ENCODE measurements at regions not wholly inside any gene's neighbourhood (a gene's known extent, or its start where the extent isn't known, plus 50 kb on each side); places are given as distances from the start of the nearest gene placed in this dataset.

DNA sequence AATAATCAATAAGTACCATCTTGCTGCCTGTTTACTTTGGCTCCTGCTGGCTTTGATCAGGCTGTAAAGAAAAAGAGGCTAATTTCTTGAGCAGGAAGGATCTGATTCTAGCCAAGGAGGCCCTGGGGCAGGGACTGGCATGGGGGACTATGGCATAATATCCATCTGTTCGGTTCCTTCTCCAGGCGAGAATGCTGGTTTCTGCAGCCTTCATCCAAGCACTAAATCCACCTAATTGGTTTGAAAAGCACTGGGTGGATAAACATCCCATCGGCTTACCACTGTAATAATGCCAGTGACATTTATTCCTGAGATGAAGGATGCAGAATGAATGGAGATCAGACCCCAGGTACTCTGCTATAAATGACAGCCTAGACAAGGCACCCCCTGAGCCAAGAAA lies 180.0 kb upstream of the ASIC2 start:
- no peak overlapping the region for H3K4me3 Mint-ChIP-seq
- H3K27ac Mint-ChIP-seq = no peak overlapping the region
- ATAC-seq (ENCODE audit: low read depth) (no peak), DNase-seq (ENCODE audit: low spot score in 2 of 2) (no peak)
- peaks cover 1% of the 10 kb centered on the region for H3K9me3 Mint-ChIP-seq
- peaks cover 2% of the 10 kb centered on the region for H3K27me3 Mint-ChIP-seq
- H3K36me3 Mint-ChIP-seq = no peaks in the 10 kb centered on the region
- H3K4me1 Mint-ChIP-seq = no peaks in the 10 kb centered on the region

DNA sequence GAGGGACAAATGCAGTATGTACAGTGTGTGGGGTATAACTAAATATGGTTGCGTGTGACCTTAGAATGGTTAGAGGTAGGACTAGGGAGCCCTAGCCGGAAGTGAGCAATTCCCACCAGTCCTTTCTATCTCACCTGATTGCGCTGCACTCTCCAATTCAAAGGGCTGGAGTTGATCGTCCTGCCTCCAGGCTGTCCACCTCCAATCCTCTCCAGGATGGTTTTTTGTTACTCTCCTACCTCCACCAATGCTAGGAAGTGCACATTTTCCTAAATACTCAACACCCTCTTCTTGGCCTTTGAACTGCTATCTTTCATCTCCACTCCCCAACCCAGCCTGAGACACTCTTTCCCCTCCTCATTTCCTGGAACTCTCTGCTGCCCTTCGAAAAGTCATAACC lies 181.7 kb upstream of the ASIC2 start:
- H3K27me3 Mint-ChIP-seq = peaks cover 2% of the 10 kb centered on the region
- DNase-seq (ENCODE audit: low spot score in 2 of 2) (no peak), ATAC-seq (ENCODE audit: low read depth) (no peak)
- H3K4me3 Mint-ChIP-seq = no peak overlapping the region
- no peaks in the 10 kb centered on the region for H3K4me1 Mint-ChIP-seq
- no peaks in the 10 kb centered on the region for H3K36me3 Mint-ChIP-seq
- no peak overlapping the region for H3K27ac Mint-ChIP-seq
- peaks cover 1% of the 10 kb centered on the region for H3K9me3 Mint-ChIP-seq

DNA sequence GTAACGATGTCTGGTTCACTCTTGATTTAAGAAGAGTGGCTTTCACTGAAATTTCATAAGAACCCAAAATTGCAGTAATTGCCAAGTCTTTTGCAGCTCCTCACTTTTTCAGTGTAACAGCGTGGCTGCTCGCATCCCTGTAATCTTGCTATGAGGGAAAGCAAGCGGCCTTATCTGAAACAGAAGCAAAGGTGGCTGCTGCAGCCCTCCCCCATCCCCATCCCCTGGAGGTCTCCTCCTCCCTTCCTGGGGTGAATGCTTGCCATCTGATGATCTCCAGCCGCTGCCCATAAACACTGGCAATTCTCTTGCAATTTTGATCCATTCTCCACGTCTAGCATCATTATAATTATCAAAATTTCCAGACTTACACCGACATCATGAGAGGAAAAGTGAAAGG lies 182.5 kb upstream of the ASIC2 start:
- Mint-ChIP-seq H3K9me3 (peaks cover 1% of the 10 kb centered on the region), H3K27me3 (peaks cover 2% of the 10 kb centered on the region), H3K4me1 (no peaks in the 10 kb centered on the region), H3K27ac (no peak overlapping the region), H3K36me3 (no peaks in the 10 kb centered on the region), H3K4me3 (no peak overlapping the region)
- no peak for ATAC-seq (ENCODE audit: low read depth)
- no peak for DNase-seq (ENCODE audit: low spot score in 2 of 2)

DNA sequence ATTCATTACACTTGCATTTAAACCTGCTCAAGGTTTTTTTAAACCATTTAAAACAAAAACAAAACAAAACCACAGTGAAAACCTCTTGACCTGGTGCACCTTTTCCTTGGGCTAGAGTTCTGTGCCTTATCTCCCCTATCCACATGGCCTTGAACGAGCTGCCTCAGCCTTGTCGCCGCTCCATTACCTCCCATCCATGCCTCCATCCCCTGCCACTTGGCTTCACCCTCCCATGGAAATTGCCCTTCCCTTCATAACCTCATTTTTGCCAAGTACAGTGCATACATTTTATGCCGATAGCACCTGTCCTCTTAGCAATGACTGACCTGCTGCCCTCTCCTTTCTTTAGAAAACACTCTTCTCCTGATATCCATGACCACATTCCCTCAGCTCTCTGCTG lies 188.6 kb upstream of the ASIC2 start:
- H3K36me3 Mint-ChIP-seq = no peaks in the 10 kb centered on the region
- no peak for ATAC-seq (ENCODE audit: low read depth)
- H3K4me1 Mint-ChIP-seq = no peaks in the 10 kb centered on the region
- no peaks in the 10 kb centered on the region for H3K9me3 Mint-ChIP-seq
- no peak overlapping the region for H3K4me3 Mint-ChIP-seq
- no peak for DNase-seq (ENCODE audit: low spot score in 2 of 2)
- H3K27ac Mint-ChIP-seq = no peak overlapping the region
- H3K27me3 Mint-ChIP-seq = no peaks in the 10 kb centered on the region

DNA sequence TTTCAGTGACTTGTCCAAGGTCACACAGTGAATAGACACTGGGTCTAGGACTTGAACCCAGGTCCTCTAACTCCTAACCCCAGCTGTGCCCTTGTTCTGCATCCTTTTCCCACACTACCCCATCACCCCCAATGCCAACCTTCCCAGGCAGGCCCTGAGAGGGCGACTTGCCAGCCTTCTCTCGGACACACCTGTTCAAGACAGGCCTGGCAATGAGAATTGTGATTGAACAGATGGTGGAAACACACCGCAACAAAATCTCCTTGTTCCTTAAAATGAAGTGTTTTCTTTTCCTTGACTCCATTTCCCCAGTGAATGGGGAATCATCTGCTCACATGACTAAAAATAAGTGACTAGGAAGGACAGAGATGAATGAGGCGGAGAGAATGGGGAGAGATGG lies 189.5 kb upstream of the ASIC2 start:
- DNase-seq (ENCODE audit: low spot score in 2 of 2) (no peak), ATAC-seq (ENCODE audit: low read depth) (no peak)
- Mint-ChIP-seq H3K27ac (no peak overlapping the region), H3K4me3 (no peak overlapping the region), H3K9me3 (no peaks in the 10 kb centered on the region), H3K36me3 (no peaks in the 10 kb centered on the region), H3K27me3 (no peaks in the 10 kb centered on the region), H3K4me1 (no peaks in the 10 kb centered on the region)

DNA sequence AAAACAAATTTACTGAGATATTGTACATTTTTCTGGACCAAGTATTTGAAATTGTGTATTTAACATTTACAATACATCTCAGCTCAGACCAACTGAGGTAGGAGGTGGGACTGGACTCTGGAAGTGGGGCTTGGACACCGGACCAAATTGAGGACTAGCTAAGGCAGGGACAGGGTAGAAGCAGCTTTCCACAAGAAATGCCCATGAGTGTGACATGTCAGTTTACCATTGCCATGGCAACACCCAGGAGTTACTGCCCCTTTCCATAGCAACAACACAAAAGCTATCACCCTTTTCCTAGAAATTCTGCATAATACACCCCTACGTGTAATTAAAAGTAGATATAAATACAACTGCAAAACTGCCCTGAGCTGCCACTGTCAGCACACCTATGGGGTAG lies 191.5 kb upstream of the ASIC2 start:
- no peaks in the 10 kb centered on the region for H3K36me3 Mint-ChIP-seq
- DNase-seq (ENCODE audit: low spot score in 2 of 2) = no peak
- no peaks in the 10 kb centered on the region for H3K9me3 Mint-ChIP-seq
- H3K4me3 Mint-ChIP-seq = no peak overlapping the region
- no peak for ATAC-seq (ENCODE audit: low read depth)
- no peaks in the 10 kb centered on the region for H3K4me1 Mint-ChIP-seq
- H3K27ac Mint-ChIP-seq = no peak overlapping the region
- H3K27me3 Mint-ChIP-seq = peaks cover 3% of the 10 kb centered on the region

DNA sequence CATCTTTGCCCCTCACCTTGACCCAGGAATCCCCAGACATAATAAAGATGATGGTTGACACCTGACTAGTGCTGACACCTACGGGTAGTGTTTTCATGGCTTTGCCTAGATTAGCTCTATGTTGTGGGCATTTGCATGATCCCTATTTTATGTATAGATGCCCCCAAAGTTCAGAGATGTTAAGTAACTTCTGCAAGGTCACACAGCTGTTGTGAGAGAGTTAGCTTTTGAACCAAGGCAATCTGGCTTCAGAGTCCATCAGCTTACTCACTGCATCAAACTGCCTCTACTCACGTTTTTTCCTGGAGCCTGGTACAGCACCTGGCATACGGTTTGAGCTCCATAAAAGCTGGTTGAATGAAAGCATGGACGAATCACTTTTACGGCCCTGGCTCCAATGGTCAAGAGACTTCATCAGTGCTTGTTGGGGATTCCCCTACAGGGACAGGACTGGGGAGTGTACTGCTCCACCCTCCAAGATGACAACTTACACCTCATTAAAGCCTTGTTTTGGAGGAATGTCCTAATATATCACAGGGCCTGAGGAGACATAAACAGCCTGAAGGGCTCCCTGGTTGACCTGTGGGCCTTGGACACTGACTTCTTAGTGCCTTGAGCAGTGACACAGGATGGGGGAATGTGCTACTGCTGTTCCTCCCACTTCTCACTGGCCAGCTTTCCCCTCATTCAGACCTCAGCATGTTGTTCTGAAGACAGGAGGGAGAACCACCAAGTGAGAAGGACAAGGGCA lies 193.2 kb upstream of the ASIC2 start:
- DNase-seq (ENCODE audit: low spot score in 2 of 2) (no peak), ATAC-seq (ENCODE audit: low read depth) (no peak)
- Mint-ChIP-seq H3K27me3 (peaks cover 5% of the 10 kb centered on the region), H3K36me3 (no peaks in the 10 kb centered on the region), H3K4me3 (no peak overlapping the region), H3K27ac (no peak overlapping the region), H3K4me1 (no peaks in the 10 kb centered on the region), H3K9me3 (peaks cover 1% of the 10 kb centered on the region)

DNA sequence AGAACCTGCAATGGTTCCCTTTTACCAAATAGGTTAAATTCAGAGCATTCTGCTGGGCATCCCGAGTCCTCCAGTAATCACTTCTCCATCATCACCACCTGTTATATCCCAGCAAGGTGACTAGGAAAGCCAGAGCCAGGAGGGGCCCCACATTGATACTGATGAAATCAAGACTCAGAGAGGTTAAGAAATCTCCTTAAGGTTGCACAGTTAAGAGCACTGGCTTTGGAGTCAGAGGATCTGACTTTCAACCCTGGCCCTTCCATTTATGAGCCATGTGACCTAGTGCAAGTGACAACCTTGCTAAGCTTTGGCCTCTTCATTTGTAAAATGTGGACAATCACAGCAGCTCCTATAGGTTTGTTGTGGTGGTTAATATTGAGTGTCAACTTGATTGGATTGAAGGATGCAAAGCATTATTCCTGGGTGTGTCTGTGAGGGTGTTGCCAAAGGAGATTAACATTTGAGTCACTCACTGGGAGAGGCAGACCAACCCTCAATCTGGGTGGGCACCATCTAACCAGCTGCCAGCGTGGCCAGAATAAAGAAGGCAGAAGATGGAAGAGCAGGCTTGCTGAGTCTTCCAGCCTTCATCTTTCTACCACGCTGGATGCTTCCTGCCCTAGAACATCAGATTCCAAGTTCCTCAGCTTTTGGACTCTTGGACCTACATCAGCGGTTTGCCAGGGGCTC lies 194.2 kb upstream of the ASIC2 start:
- no peaks in the 10 kb centered on the region for H3K4me1 Mint-ChIP-seq
- peaks cover 1% of the 10 kb centered on the region for H3K9me3 Mint-ChIP-seq
- H3K36me3 Mint-ChIP-seq = no peaks in the 10 kb centered on the region
- DNase-seq (ENCODE audit: low spot score in 2 of 2) (no peak), ATAC-seq (ENCODE audit: low read depth) (no peak)
- H3K4me3 Mint-ChIP-seq = no peak overlapping the region
- H3K27me3 Mint-ChIP-seq = peaks cover 5% of the 10 kb centered on the region
- H3K27ac Mint-ChIP-seq = no peak overlapping the region

DNA sequence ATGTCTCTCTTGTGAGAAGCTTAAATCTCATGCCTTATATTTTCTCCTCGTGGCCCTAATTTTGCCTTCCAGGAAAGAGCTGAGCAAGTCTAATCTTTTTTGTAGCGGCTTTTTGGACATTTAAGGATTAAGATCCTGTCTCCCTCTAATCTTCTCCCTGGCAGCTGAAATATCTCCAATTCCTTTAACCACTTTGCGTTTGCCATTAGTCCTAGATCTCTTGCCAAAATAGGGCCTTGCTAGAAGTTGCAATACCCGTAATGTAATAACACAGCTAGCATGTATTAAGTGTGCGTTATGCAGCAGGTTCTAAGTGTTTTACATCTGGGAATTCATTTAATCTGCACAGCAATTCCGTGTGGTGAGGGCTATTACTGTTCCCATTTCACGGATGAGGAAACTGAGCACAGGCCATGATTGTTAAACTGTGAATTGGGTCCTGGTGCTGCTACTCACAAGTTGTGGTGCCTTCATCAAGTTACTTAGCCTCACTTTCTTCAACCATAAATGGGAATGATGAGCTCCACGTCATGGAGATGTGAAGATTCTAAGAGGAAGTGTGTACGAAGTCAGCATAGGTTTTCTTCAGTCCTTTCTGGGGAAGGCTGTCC lies 198.9 kb upstream of the ASIC2 start:
- no peak for ATAC-seq (ENCODE audit: low read depth)
- Mint-ChIP-seq H3K4me1 (no peaks in the 10 kb centered on the region), H3K9me3 (peaks cover 1% of the 10 kb centered on the region), H3K27me3 (peaks cover 7% of the 10 kb centered on the region), H3K27ac (no peak overlapping the region), H3K4me3 (no peak overlapping the region), H3K36me3 (no peaks in the 10 kb centered on the region)
- no peak for DNase-seq (ENCODE audit: low spot score in 2 of 2)

DNA sequence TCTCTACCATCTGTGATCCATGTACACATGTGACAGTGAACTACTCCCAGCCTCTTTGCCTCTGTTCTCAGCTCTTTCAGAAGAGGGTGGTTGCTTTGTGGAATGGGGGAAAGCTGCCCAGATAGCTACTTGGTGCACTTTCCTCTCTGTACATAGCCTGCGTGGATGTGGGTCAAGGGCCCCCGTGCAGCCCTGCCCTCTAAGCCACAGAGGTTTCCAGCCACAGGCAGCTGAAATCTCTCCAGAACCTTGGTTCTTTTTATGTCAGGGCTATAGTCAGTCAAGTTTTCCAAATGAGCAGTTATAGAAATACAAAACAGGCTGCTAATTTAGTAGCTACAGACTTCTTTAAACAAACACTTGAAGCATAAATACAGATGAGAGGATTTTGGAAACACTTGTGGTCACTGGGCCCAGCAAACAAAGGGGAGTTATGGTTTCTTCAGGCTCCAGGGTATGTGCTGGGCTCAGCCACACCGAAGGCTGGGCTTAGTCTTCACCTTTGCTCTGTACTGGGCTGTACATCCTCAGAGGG lies 199.7 kb upstream of the ASIC2 start:
- ATAC-seq (ENCODE audit: low read depth) (no peak), DNase-seq (ENCODE audit: low spot score in 2 of 2) (no peak)
- Mint-ChIP-seq H3K27me3 (peaks cover 8% of the 10 kb centered on the region), H3K4me1 (no peaks in the 10 kb centered on the region), H3K36me3 (no peaks in the 10 kb centered on the region), H3K4me3 (no peak overlapping the region), H3K9me3 (peaks cover 1% of the 10 kb centered on the region), H3K27ac (no peak overlapping the region)

DNA sequence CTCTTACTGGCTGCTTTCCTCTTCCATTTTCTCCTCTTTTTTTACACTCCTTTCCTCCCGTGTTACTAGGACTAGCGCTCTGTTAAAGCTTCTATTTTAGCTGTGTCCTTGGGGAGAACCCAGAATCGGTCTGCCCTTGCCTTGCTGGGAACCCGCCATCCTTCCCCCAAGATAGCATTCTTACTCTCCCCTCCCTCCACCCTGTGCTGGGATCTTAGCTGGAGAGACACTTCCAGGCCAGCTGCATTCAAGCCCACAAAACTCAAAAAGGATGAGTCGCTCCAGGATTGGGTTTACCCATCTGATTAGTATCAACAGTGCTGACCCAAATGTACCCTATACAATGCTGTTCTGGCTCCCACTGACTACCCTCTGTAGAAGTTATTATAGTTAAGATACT lies 200.5 kb upstream of the ASIC2 start:
- Mint-ChIP-seq H3K27ac (no peak overlapping the region), H3K4me3 (no peak overlapping the region), H3K36me3 (no peaks in the 10 kb centered on the region), H3K27me3 (peaks cover 12% of the 10 kb centered on the region), H3K9me3 (peaks cover 1% of the 10 kb centered on the region), H3K4me1 (no peaks in the 10 kb centered on the region)
- DNase-seq (ENCODE audit: low spot score in 2 of 2) (no peak), ATAC-seq (ENCODE audit: low read depth) (no peak)

DNA sequence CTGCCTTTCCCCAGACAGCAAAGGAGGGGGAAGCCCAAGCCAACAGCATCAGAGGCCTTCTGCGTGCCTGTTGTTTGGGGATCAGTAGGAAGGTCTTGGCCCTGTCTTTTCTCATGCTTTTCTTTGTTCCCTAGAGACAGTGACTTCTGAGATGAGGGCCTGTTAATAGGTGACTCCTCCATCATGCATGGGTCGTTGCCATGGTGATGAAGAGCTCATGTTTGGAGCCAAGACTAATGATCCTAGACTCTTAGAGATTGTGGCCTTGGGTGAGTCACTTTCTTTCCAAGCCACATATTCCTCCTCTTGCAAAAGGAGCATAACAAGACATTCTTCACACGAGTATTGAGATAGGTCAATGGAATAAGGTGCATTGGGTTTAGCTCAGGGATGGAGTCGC lies 201.1 kb upstream of the ASIC2 start:
- no peak for DNase-seq (ENCODE audit: low spot score in 2 of 2)
- no peak for ATAC-seq (ENCODE audit: low read depth)
- Mint-ChIP-seq H3K36me3 (no peaks in the 10 kb centered on the region), H3K4me1 (no peaks in the 10 kb centered on the region), H3K27ac (no peak overlapping the region), H3K27me3 (peaks cover 9% of the 10 kb centered on the region), H3K9me3 (peaks cover 1% of the 10 kb centered on the region), H3K4me3 (no peak overlapping the region)

DNA sequence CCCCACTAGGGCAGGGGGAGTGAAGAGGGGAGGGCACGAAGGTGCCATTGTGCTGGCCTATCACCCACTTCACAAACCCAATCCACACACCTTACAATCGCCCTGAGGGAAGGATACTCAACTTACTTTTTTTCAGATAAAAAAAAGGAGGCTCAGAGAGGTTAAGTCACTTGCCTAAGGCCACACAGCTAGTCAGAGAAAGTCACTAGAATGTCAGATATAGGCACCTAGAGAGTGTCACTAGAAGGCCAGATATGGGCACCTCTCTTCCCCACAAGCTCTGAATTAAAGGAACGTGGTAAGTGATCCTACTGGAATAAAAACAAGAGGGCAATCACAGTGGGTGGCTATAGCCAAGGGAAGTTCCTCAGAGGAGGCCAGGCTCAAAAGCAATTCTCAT lies 204.5 kb upstream of the ASIC2 start:
- H3K9me3 Mint-ChIP-seq = no peaks in the 10 kb centered on the region
- ATAC-seq (ENCODE audit: low read depth) (no peak), DNase-seq (ENCODE audit: low spot score in 2 of 2) (no peak)
- peaks cover 7% of the 10 kb centered on the region for H3K27me3 Mint-ChIP-seq
- H3K27ac Mint-ChIP-seq = no peak overlapping the region
- H3K4me3 Mint-ChIP-seq = no peak overlapping the region
- no peaks in the 10 kb centered on the region for H3K4me1 Mint-ChIP-seq
- H3K36me3 Mint-ChIP-seq = no peaks in the 10 kb centered on the region

DNA sequence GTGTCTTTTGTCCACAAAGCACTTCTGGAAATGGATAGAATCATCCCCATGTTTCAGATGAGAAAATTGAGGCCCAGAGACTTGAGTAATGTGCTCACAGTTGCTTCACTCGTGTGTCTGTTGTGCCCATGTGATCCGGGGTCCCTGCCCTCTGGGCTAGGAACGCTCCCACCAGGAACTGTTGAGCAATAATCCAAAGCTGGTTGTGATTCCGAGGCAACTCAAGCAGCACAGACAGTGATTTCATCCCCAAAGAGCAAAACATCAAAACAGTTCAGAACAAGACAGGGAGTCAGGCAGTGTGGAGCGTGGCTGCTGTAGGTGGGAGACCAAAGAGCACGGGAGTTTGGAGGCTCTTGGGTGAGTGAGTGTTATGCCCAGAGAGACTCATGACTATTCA lies 205.0 kb upstream of the ASIC2 start:
- Mint-ChIP-seq H3K4me3 (no peak overlapping the region), H3K9me3 (no peaks in the 10 kb centered on the region), H3K4me1 (no peaks in the 10 kb centered on the region), H3K27me3 (peaks cover 8% of the 10 kb centered on the region), H3K27ac (no peak overlapping the region), H3K36me3 (no peaks in the 10 kb centered on the region)
- ATAC-seq (ENCODE audit: low read depth) = no peak
- DNase-seq (ENCODE audit: low spot score in 2 of 2) = no peak

Data from memory B cell (primary cell).